CD14-positive monocyte (primary cell): ENCODE measurements at regions not wholly inside any gene's neighbourhood (a gene's known extent, or its start where the extent isn't known, plus 50 kb on each side); places are given as distances from the start of the nearest gene placed in this dataset.

Experiments used
- DNase-seq, 3 donors: peaks; one replicate each; pipeline ENCODE4 v3.0.0-alpha.2; 2011 to 2022
- H2AFZ ChIP-seq: 2 replicates; pipeline ENCODE4 v1.6.0; 2012; ENCODE audit warnings: mild to moderate bottlenecking, low read depth, low read length, inconsistent platforms; ENCODE audit not compliant: insufficient read depth, poor library complexity, severe bottlenecking
- H3K27ac ChIP-seq, 2 donors: 1 replicate in 1 of 2; 2 replicates in 1 of 2; pipeline ENCODE4 v1.5.1; 2012 to 2013; ENCODE audit warnings: low read length in 2 of 2, control low read depth in 1 of 2, inconsistent platforms in 1 of 2, low read depth in 1 of 2, mild to moderate bottlenecking in 1 of 2
- H3K27me3 ChIP-seq, 2 donors: one replicate each; pipeline versions ENCODE4 v1.6.0 to v1.6.1; 2011 to 2013; ENCODE audit warnings: low read length in 2 of 2; ENCODE audit not compliant: control insufficient read depth in 2 of 2, insufficient read depth in 2 of 2
- H3K36me3 ChIP-seq, 2 donors: replicated peaks in 1 of 2; 1 replicate in 1 of 2; 2 replicates in 1 of 2; pipeline versions ENCODE4 v1.5.1 to v1.6.1; 2012 to 2013; ENCODE audit warnings: low read length in 2 of 2, control low read depth in 1 of 2, inconsistent platforms in 1 of 2, mild to moderate bottlenecking in 1 of 2; ENCODE audit not compliant: insufficient read depth in 2 of 2, control insufficient read depth in 1 of 2
- H3K4me1 ChIP-seq, 2 donors: 1 replicate in 1 of 2; 2 replicates in 1 of 2; pipeline versions ENCODE4 v1.5.1 to v1.6.1; 2012 to 2013; ENCODE audit warnings: low read length in 2 of 2, control low read depth in 1 of 2, inconsistent platforms in 1 of 2, mild to moderate bottlenecking in 1 of 2, moderate library complexity in 1 of 2; ENCODE audit not compliant: insufficient read depth in 2 of 2, control insufficient read depth in 1 of 2
- H3K4me2 ChIP-seq: replicated peaks from 2 replicates; pipeline ENCODE3; 2012; ENCODE audit warnings: low read length, moderate library complexity, mild to moderate bottlenecking; ENCODE audit not compliant: poor library complexity, severe bottlenecking; ENCODE audit errors: extremely low read depth
- H3K4me3 ChIP-seq, 3 experiments: fragments of 200-600 bp in 1 of 3; sonication (generic) in 1 of 3; replicated peaks in 1 of 3; 1 replicate in 2 of 3; 2 replicates in 1 of 3; pipeline ENCODE4 v1.5.1; 2011 to 2013; ENCODE audit warnings: low read length in 3 of 3, mild to moderate bottlenecking in 3 of 3, control low read depth in 2 of 3, low read depth in 2 of 3, inconsistent platforms in 1 of 3, moderate library complexity in 1 of 3
- H3K79me2 ChIP-seq: 2 replicates; pipeline ENCODE4 v1.6.0; 2012; ENCODE audit warnings: mild to moderate bottlenecking, control low read depth, inconsistent platforms, low read length, moderate library complexity; ENCODE audit not compliant: insufficient read depth
- H3K9ac ChIP-seq: 2 replicates; pipeline ENCODE4 v1.6.0; 2017; ENCODE audit warnings: low read length, mild to moderate bottlenecking; ENCODE audit not compliant: insufficient read depth, poor library complexity, severe bottlenecking
- H3K9me3 ChIP-seq, 2 donors: replicated peaks in 1 of 2; 1 replicate in 1 of 2; 2 replicates in 1 of 2; pipeline versions ENCODE4 v1.5.1 to v1.6.1; 2012 to 2013; ENCODE audit warnings: low read length in 2 of 2, control low read depth in 1 of 2; ENCODE audit not compliant: control insufficient read depth in 1 of 2, insufficient read depth in 1 of 2
- H4K20me1 ChIP-seq: 2 replicates; pipeline ENCODE4 v1.6.0; 2012; ENCODE audit warnings: mild to moderate bottlenecking, low read length, control low read depth, moderate library complexity; ENCODE audit not compliant: insufficient read depth
- H3K27ac Mint-ChIP-seq, 7 donors: one replicate each; pipeline ENCODE4 v1.8.0; 2020; ENCODE audit warnings: mild to moderate bottlenecking in 7 of 7, mixed read lengths in 7 of 7, moderate library complexity in 6 of 7, inconsistent platforms in 2 of 7
- H3K27me3 Mint-ChIP-seq, 3 donors: one replicate each; pipeline ENCODE4 v1.8.0; 2021 to 2022; ENCODE audit warnings: low read depth in 3 of 3, mild to moderate bottlenecking in 3 of 3, mixed read lengths in 3 of 3, moderate library complexity in 3 of 3, inconsistent platforms in 1 of 3
- H3K36me3 Mint-ChIP-seq, 2 donors: one replicate each; pipeline ENCODE4 v1.8.0; 2020; ENCODE audit warnings: mixed read lengths in 2 of 2, inconsistent platforms in 1 of 2, mild to moderate bottlenecking in 1 of 2
- H3K4me1 Mint-ChIP-seq: one replicate; pipeline ENCODE4 v1.8.0; 2020; ENCODE audit warnings: mild to moderate bottlenecking, mixed read lengths
- H3K4me3 Mint-ChIP-seq, 2 donors: one replicate each; pipeline ENCODE4 v1.8.0; 2020; ENCODE audit warnings: mild to moderate bottlenecking in 2 of 2, mixed read lengths in 2 of 2, moderate library complexity in 1 of 2
- H3K9me3 Mint-ChIP-seq, 7 donors: one replicate each; pipeline ENCODE4 v1.8.0; 2020 to 2022; ENCODE audit warnings: mixed read lengths in 7 of 7, mild to moderate bottlenecking in 6 of 7, moderate library complexity in 6 of 7, inconsistent platforms in 2 of 7
- CTCF ChIP-seq: fragments of 200-600 bp; IDR thresholded peaks from one replicate; pipeline ENCODE4 v1.8.0; 2022; ENCODE audit warnings: antibody characterized with exemption, mild to moderate bottlenecking
- WGBS: methylation state at CpG from one replicate; pipeline ENCODE4 v1.1.5; 2013; ENCODE audit warnings: missing lambda C conversion rate; ENCODE audit not compliant: insufficient coverage; 5-methylcytosine and 5-hydroxymethylcytosine counted together
- intact Hi-C, 2 donors: fragments of 100-400 bp; cut with micrococcal nuclease; formaldehyde crosslinking; loops; one replicate each; pipeline versions ENCODE4 v1.15.0 to v1.15.1; 2023

GRCh38 chr22:22150457-22150856 is 94.1 kb upstream of the VPREB1 start:
- Mint-ChIP-seq H3K27me3 (peaks cover 12 to 18% (median 16%) of the 10 kb centered on the region in 3 donors), H3K4me3 (no peak overlapping the region)
- intact Hi-C loops: no loop called here

GRCh38 chr22:22148905-22149304 is 95.7 kb upstream of the VPREB1 start:
- Histone ChIP-seq H3K36me3 (no peaks in the 10 kb centered on the region), H3K4me3 (no peak overlapping the region), H3K27me3 (peaks cover 2 to 32% of the 10 kb centered on the region in 2 donors), H3K79me2 (no peaks in the 10 kb centered on the region), H4K20me1 (no peaks in the 10 kb centered on the region), H3K4me1 (peaks cover 16 to 20% of the 10 kb centered on the region in 2 donors), H3K9me3 (no peaks in the 10 kb centered on the region), H3K9ac (no peak overlapping the region), H2AFZ (no peak overlapping the region), H3K4me2 (no peak overlapping the region), H3K27ac (no peak overlapping the region)
- intact Hi-C loops: no loop called here
- no peak for TF ChIP-seq CTCF
- Mint-ChIP-seq H3K27ac (no peak overlapping the region), H3K27me3 (peaks cover 15 to 20% (median 18%) of the 10 kb centered on the region in 3 donors), H3K4me1 (peaks cover 19% of the 10 kb centered on the region), H3K9me3 (peaks cover 0 to 5% (median 0%) of the 10 kb centered on the region in 7 donors), H3K36me3 (no peaks in the 10 kb centered on the region), H3K4me3 (no peak overlapping the region)
- DNase-seq: no peak
- no CpG with 5 or more reads among the region's 1 CpG for WGBS

More at GRCh38 chr22:22150457-22150856, 94.1 kb upstream of the VPREB1 start:
- H3K36me3 ChIP-seq: no peaks in the 10 kb centered on the region
- peaks cover 2 to 32% of the 10 kb centered on the region in 2 donors for H3K27me3 ChIP-seq
- no peaks in the 10 kb centered on the region for H4K20me1 ChIP-seq
- no peak for TF ChIP-seq CTCF
- Mint-ChIP-seq H3K9me3 (peaks cover 0 to 5% (median 0%) of the 10 kb centered on the region in 7 donors), H3K36me3 (no peaks in the 10 kb centered on the region), H3K4me1 (peaks cover 30% of the 10 kb centered on the region), H3K27ac (no peak overlapping the region)
- H3K27ac ChIP-seq: no peak overlapping the region
- H3K4me2 ChIP-seq: no peak overlapping the region
- H3K9ac ChIP-seq: no peak overlapping the region
- no peak overlapping the region for H3K4me3 ChIP-seq
- no peak overlapping the region for H2AFZ ChIP-seq
- no peaks in the 10 kb centered on the region for H3K79me2 ChIP-seq
- no peak for DNase-seq
- no peaks in the 10 kb centered on the region for H3K9me3 ChIP-seq
- H3K4me1 ChIP-seq: peaks cover 22 to 30% of the 10 kb centered on the region in 2 donors
- WGBS: 100% methylated on average over 1 of the region's 1 CpG
